K562 (cell line): ENCODE measurements at regions not wholly inside any gene's neighbourhood (a gene's known extent, or its start where the extent isn't known, plus 50 kb on each side); places are given as distances from the start of the nearest gene placed in this dataset.

Source experiments
- ATAC-seq: fragments of 200-7000 bp; cut with Tn5 transposase; 3 replicates; pipeline ENCODE4 v1.9.1; 2020; ENCODE audit warnings: moderate library complexity
- BruUV-seq: library from RNA; stranded (reverse); fragments of 400-500 nt; replicated peaks from 2 replicates; lab custom pipeline; 2021; lab: Mats Ljungman, UMichigan
- CTCF ChIA-PET: fragments of 300-600 bp; formaldehyde crosslinking; extraction: SDS; loops from one replicate; lab custom pipeline; 2021; ENCODE audit warnings: low intra/inter-chr PET ratio; lab: Yijun Ruan, JAX
- POLR2A ChIA-PET: fragments of 300-600, 350-650 bp; sonication (Branson Sonifier 250); formaldehyde crosslinking; extraction: SDS; loops from one replicate; lab custom pipeline; 2021; ENCODE audit warnings: antibody characterized with exemption, inconsistent platforms; lab: Yijun Ruan, JAX
- DNase-seq, 4 experiments: peaks; one replicate each; pipeline versions ENCODE4 v3.0.0 to v3.0.0-alpha.2; 2011 to 2018; ENCODE audit warnings: low spot score in 3 of 4, mixed read lengths in 3 of 4; ENCODE audit errors: extremely low read depth in 1 of 4
- FAIRE-seq: peaks from 2 replicates; lab custom pipeline; 2011; peaks lifted over from hg19 to GRCh38; lab: Jason Lieb, UNC
- H2AFZ ChIP-seq: 2 replicates; pipeline ENCODE4 v1.6.0; 2011; ENCODE audit warnings: low read depth, low read length, control low read depth, inconsistent platforms
- H3K27ac ChIP-seq: fragments of 200-600 bp; 3 replicates; pipeline ENCODE4 v1.8.0; 2011; ENCODE audit warnings: low read depth, mild to moderate bottlenecking, control low read depth, inconsistent platforms, low read length, moderate library complexity, mixed read lengths; ENCODE audit errors: extremely low read depth
- H3K27me3 ChIP-seq, 2 experiments: fragments of 300-600 bp in 1 of 2; 2 replicates in 1 of 2; 3 replicates in 1 of 2; pipeline versions ENCODE4 v1.6.0 to v1.8.0; 2011; ENCODE audit warnings: inconsistent platforms in 2 of 2, low read length in 2 of 2, mild to moderate bottlenecking in 1 of 2, mixed read lengths in 1 of 2, moderate library complexity in 1 of 2; ENCODE audit not compliant: control insufficient read depth in 2 of 2, insufficient read depth in 2 of 2
- H3K36me3 ChIP-seq: fragments of 300-600 bp; 3 replicates; pipeline ENCODE4 v1.8.0; 2011; ENCODE audit warnings: mild to moderate bottlenecking, low read length, inconsistent platforms; ENCODE audit not compliant: control insufficient read depth, insufficient read depth
- H3K4me1 ChIP-seq, 2 experiments: fragments of 200-600 bp in 1 of 2; replicated peaks in 1 of 2; 2 replicates in 1 of 2; 3 replicates in 1 of 2; pipeline versions ENCODE4 v1.5.1 to v1.8.0; 2011; ENCODE audit warnings: inconsistent platforms in 2 of 2, low read length in 2 of 2, mild to moderate bottlenecking in 1 of 2, mixed read lengths in 1 of 2, moderate library complexity in 1 of 2; ENCODE audit not compliant: control insufficient read depth in 2 of 2, insufficient read depth in 2 of 2
- H3K4me2 ChIP-seq: 2 replicates; pipeline ENCODE4 v1.6.1; 2011; ENCODE audit warnings: low read length, control low read depth, inconsistent platforms, mixed read lengths; ENCODE audit not compliant: insufficient read depth
- H3K4me3 ChIP-seq: fragments of 200-600 bp; sonication (generic), shearing (Covaris generic); 2 replicates; pipeline ENCODE4 v1.5.1; 2016; ENCODE audit warnings: control low read depth, inconsistent platforms
- H3K79me2 ChIP-seq: fragments of 200-600 bp; 3 replicates; pipeline ENCODE4 v1.8.0; 2011; ENCODE audit warnings: low read length, inconsistent platforms; ENCODE audit not compliant: control insufficient read depth, insufficient read depth
- H3K9ac ChIP-seq, 2 experiments: 2 replicates each; pipeline versions ENCODE4 v1.6.0 to v1.6.1; 2011; ENCODE audit warnings: low read depth in 2 of 2, low read length in 2 of 2, control low read depth in 1 of 2, inconsistent platforms in 1 of 2, mild to moderate bottlenecking in 1 of 2, mixed read lengths in 1 of 2; ENCODE audit not compliant: insufficient read depth in 1 of 2
- H3K9me1 ChIP-seq: one replicate; pipeline ENCODE4 v1.6.0; 2011; ENCODE audit warnings: inconsistent platforms, mild to moderate bottlenecking, low read length, moderate library complexity; ENCODE audit not compliant: control insufficient read depth, insufficient read depth
- H3K9me3 ChIP-seq: replicated peaks from 2 replicates; pipeline ENCODE4 v1.5.1; 2011; ENCODE audit warnings: low read depth, low read length, inconsistent platforms; ENCODE audit not compliant: control insufficient read depth, insufficient read depth
- H4K20me1 ChIP-seq: replicated peaks from 2 replicates; pipeline ENCODE4 v1.6.1; 2011; ENCODE audit warnings: low read length, inconsistent platforms, mixed read lengths; ENCODE audit not compliant: control insufficient read depth, insufficient read depth
- ATF2 ChIP-seq: sonication (generic); formaldehyde crosslinking; IDR thresholded peaks from 2 replicates; pipeline ENCODE4 v1.8.1; 2022; ENCODE audit warnings: missing genetic modification reagents
- BRCA1 ChIP-seq, 2 experiments: fragments of 450-650 bp in 1 of 2; sonication (generic) in 1 of 2; formaldehyde crosslinking in 1 of 2; IDR thresholded peaks; 2 replicates each; pipeline versions ENCODE4 v1.5.0 to v1.6.1; 2017 to 2020; ENCODE audit warnings: mild to moderate bottlenecking in 1 of 2, missing genetic modification reagents in 1 of 2
- CSDE1 ChIP-seq, 2 experiments: fragments of 450-650 bp; IDR thresholded peaks; 2 replicates each; pipeline ENCODE4 v1.6.1; 2016; ENCODE audit warnings: mild to moderate bottlenecking in 1 of 2
- ID3 ChIP-seq, 2 experiments: fragments of 250-450 bp in 1 of 2; fragments of 450-650 bp in 1 of 2; sonication (Bioruptor Pico) in 1 of 2; IDR thresholded peaks; 2 replicates each; pipeline versions ENCODE4 v1.6.1 to v1.8.0; 2016 to 2021; ENCODE audit warnings: mild to moderate bottlenecking in 2 of 2, moderate library complexity in 2 of 2, missing compliant biosample characterization in 1 of 2, missing genetic modification characterization in 1 of 2
- MAZ ChIP-seq, 2 experiments: fragments of 450-650 bp in 1 of 2; sonication (generic) in 1 of 2; formaldehyde crosslinking; IDR thresholded peaks in 1 of 2; conservative IDR thresholded peaks in 1 of 2; 2 replicates each; pipeline versions ENCODE4 v1.4.0 to v1.5.0; 2020; ENCODE audit warnings: mild to moderate bottlenecking in 1 of 2, missing genetic modification reagents in 1 of 2
- PYGO2 ChIP-seq: fragments of 450-650 bp; IDR thresholded peaks from 2 replicates; pipeline ENCODE4 v1.6.1; 2016; ENCODE audit warnings: mild to moderate bottlenecking, missing genetic modification characterization, moderate library complexity, missing compliant biosample characterization
- SFPQ ChIP-seq: fragments of 200-400 bp; formaldehyde crosslinking; IDR thresholded peaks from 2 replicates; pipeline ENCODE4 v1.6.1; 2017; ENCODE audit warnings: mild to moderate bottlenecking, low read depth, low read length, moderate library complexity
- ZBED1 ChIP-seq: IDR thresholded peaks from 2 replicates; pipeline ENCODE4 v1.6.1; 2014
- ZNF609 ChIP-seq: sonication (generic); formaldehyde crosslinking; IDR thresholded peaks from 2 replicates; pipeline ENCODE4 v1.8.1; 2023; ENCODE audit warnings: missing genetic modification reagents, mild to moderate bottlenecking, borderline replicate concordance
- ZNF668 ChIP-seq: fragments of 250-450 bp; sonication (Bioruptor Pico); IDR thresholded peaks from 2 replicates; pipeline ENCODE4 v1.8.0; 2022; ENCODE audit warnings: mild to moderate bottlenecking, inconsistent platforms
- ZNF717 ChIP-seq: fragments of 250-450 bp; sonication (Bioruptor Pico); IDR thresholded peaks from 2 replicates; pipeline ENCODE4 v1.5.0; 2021
- WGBS: fragments of 100-300 bp; shearing (Covaris generic); methylation state at CpG from one replicate; pipeline ENCODE4 v1.1.6; 2016; ENCODE audit warnings: low coverage, mixed read lengths; ENCODE audit not compliant: insufficient coverage; ENCODE audit errors: missing lambda C conversion rate; 5-methylcytosine and 5-hydroxymethylcytosine counted together
- in situ Hi-C: fragments of 300-500 bp; cut with MboI; formaldehyde crosslinking; loops from 4 replicates; pipeline ENCODE4 v1.15.0; 2018; ENCODE audit warnings: inconsistent platforms, mixed read lengths
- intact Hi-C: fragments of 100-400 bp; cut with micrococcal nuclease; formaldehyde crosslinking; loops from 2 replicates; pipeline ENCODE4 v1.14.2; 2022

GRCh38 chr19:30757104-30757836, 385.1 kb downstream of the ZNF536 start:
- DNase-seq: no peak
- H3K4me1 ChIP-seq: no peaks in the 10 kb centered on the region
- in situ Hi-C loops: no loop called here
- POLR2A ChIA-PET: no interaction called here
- FAIRE-seq: no peak
- H3K4me3 ChIP-seq: no peak overlapping the region
- 0% methylated on average over 10 of the region's 10 CpGs for WGBS
- ATAC-seq: no peak
- H3K9me1 ChIP-seq: no peaks in the 10 kb centered on the region
- intact Hi-C loops: no loop called here
- H3K79me2 ChIP-seq: no peaks in the 10 kb centered on the region
- BruUV-seq: no TSS peak
- no peak overlapping the region for H3K27ac ChIP-seq
- no peak overlapping the region for H3K4me2 ChIP-seq
- H3K36me3 ChIP-seq: no peaks in the 10 kb centered on the region
- no peaks in the 10 kb centered on the region for H3K9me3 ChIP-seq
- CTCF ChIA-PET: no interaction called here
- no peak overlapping the region for H2AFZ ChIP-seq
- H3K27me3 ChIP-seq: no peaks in the 10 kb centered on the region
- no peaks in the 10 kb centered on the region; the same call in 1 of the 2 replicates for H4K20me1 ChIP-seq
- H3K9ac ChIP-seq: no peak overlapping the region
- TF ChIP-seq PYGO2 (tag) (no peak), SFPQ (no peak), ZNF609 (CRISPR knock-in tag) (no peak), MAZ (CRISPR knock-in tag; conservative IDR thresholded peaks at IDR 0.05 in 1 of 2, IDR thresholded peaks at IDR 0.05 in 1 of 2) (no peak), ID3 (CRISPR knock-in tag; IDR thresholded peaks at IDR 0.05) (no peak), ID3 (tag; IDR thresholded peaks at IDR 0.05) (no peak), ZBED1 (no peak), ATF2 (CRISPR knock-in tag) (no peak), ZNF717 (CRISPR knock-in tag) (no peak), ZNF668 (CRISPR knock-in tag) (no peak), BRCA1 (IDR thresholded peaks at IDR 0.05) (no peak), BRCA1 (CRISPR knock-in tag; IDR thresholded peaks at IDR 0.05) (no peak), CSDE1 (IDR thresholded peaks at IDR 0.05) (no peak)
